ENCODE measurements at regions not wholly inside any gene's neighbourhood (a gene's known extent, or its start where the extent isn't known, plus 50 kb on each side); places are given as distances from the start of the nearest gene placed in this dataset.
A peak's percentile ranks its signal among the peaks of the same experiment; 100 is the strongest.

GRCh38 chr2:26530696-26531095 is 52.8 kb upstream of the OTOF start:
- H3K27me3 ChIP-seq (ENCODE audit: insufficient read depth, low read length), result peaks cover 8% of the 10 kb centered on the region
- H2AFZ ChIP-seq (ENCODE audit: low read length), result no peak overlapping the region
- no peak overlapping the region for H3K4me3 ChIP-seq (ENCODE audit: insufficient read depth, low read length)
- no peak overlapping the region for H3K27ac ChIP-seq (ENCODE audit: low read depth, low read length)
- no peaks in the 10 kb centered on the region for H4K20me1 ChIP-seq (ENCODE audit: insufficient read depth, low read length)
- DNase-seq (ENCODE audit: insufficient read length, low spot score, missing footprints), result peak; percentile 94
- H3K36me3 ChIP-seq (ENCODE audit: insufficient read depth, low read length), result no peaks in the 10 kb centered on the region
- no peaks in the 10 kb centered on the region for H3K79me2 ChIP-seq (ENCODE audit: insufficient read depth, low read length)
- no peak overlapping the region for H3K4me2 ChIP-seq (ENCODE audit: insufficient read depth, low read length)
- TF ChIP-seq CTCF (IDR thresholded peaks at IDR 0.05; ENCODE audit: extremely low read depth, low read depth, low read length), result no peak
- H3K4me1 ChIP-seq (ENCODE audit: insufficient read depth, low read length), result peaks cover 11% of the 10 kb centered on the region
- no peaks in the 10 kb centered on the region for H3K9me3 ChIP-seq (ENCODE audit: low read depth, low read length)

GRCh38 chr2:26530240-26530540 is 52.3 kb upstream of the OTOF start:
- Histone ChIP-seq H3K79me2 (ENCODE audit: insufficient read depth, low read length) (no peaks in the 10 kb centered on the region), H3K4me2 (ENCODE audit: insufficient read depth, low read length) (no peak overlapping the region), H3K4me3 (ENCODE audit: insufficient read depth, low read length) (no peak overlapping the region), H2AFZ (ENCODE audit: low read length) (no peak overlapping the region), H4K20me1 (ENCODE audit: insufficient read depth, low read length) (no peaks in the 10 kb centered on the region), H3K27ac (ENCODE audit: low read depth, low read length) (no peak overlapping the region), H3K27me3 (ENCODE audit: insufficient read depth, low read length) (peaks cover 10% of the 10 kb centered on the region), H3K9me3 (ENCODE audit: low read depth, low read length) (no peaks in the 10 kb centered on the region), H3K36me3 (ENCODE audit: insufficient read depth, low read length) (no peaks in the 10 kb centered on the region), H3K4me1 (ENCODE audit: insufficient read depth, low read length) (peaks cover 11% of the 10 kb centered on the region)
- DNase-seq (ENCODE audit: insufficient read length, low spot score, missing footprints), result peak; percentile 84
- no peak for TF ChIP-seq CTCF (IDR thresholded peaks at IDR 0.05; ENCODE audit: extremely low read depth, low read depth, low read length)

- Histone ChIP-seq H3K27ac (ENCODE audit: low read depth, low read length) (no peak overlapping the region), H3K79me2 (ENCODE audit: insufficient read depth, low read length) (no peaks in the 10 kb centered on the region), H3K4me2 (ENCODE audit: insufficient read depth, low read length) (no peak overlapping the region)
Observed at GRCh38 chr2:26529406-26530239, 51.7 kb upstream of the OTOF start.

More at GRCh38 chr2:26529406-26530239, 51.7 kb upstream of the OTOF start:
- Histone ChIP-seq H3K4me3 (ENCODE audit: insufficient read depth, low read length) (no peak overlapping the region), H3K36me3 (ENCODE audit: insufficient read depth, low read length) (no peaks in the 10 kb centered on the region), H3K4me1 (ENCODE audit: insufficient read depth, low read length) (peaks cover 11% of the 10 kb centered on the region), H4K20me1 (ENCODE audit: insufficient read depth, low read length) (no peaks in the 10 kb centered on the region), H3K27me3 (ENCODE audit: insufficient read depth, low read length) (peaks cover 12% of the 10 kb centered on the region), H2AFZ (ENCODE audit: low read length) (no peak overlapping the region), H3K9me3 (ENCODE audit: low read depth, low read length) (no peaks in the 10 kb centered on the region)
- DNase-seq (ENCODE audit: insufficient read length, low spot score, missing footprints), result peak; percentile 68
- TF ChIP-seq CTCF (IDR thresholded peaks at IDR 0.05; ENCODE audit: extremely low read depth, low read depth, low read length), result no peak
